GM12878 (cell line): ENCODE measurements at regions not wholly inside any gene's neighbourhood (a gene's known extent, or its start where the extent isn't known, plus 50 kb on each side); places are given as distances from the start of the nearest gene placed in this dataset.

ENCODE experiments used
- ATAC-seq: fragments of 200-7000 bp; cut with Tn5 transposase; 3 replicates; pipeline ENCODE4 v1.9.1; 2020; ENCODE audit warnings: mild to moderate bottlenecking, moderate library complexity
- BruUV-seq: library from RNA; stranded (reverse); fragments of 400-500 nt; replicated peaks from 2 replicates; lab custom pipeline; 2021; lab: Mats Ljungman, UMichigan
- CTCF ChIA-PET: fragments of 300-600 bp; sonication (Branson Sonifier 250); formaldehyde crosslinking; extraction: SDS; loops from one replicate; lab custom pipeline; 2021; ENCODE audit warnings: inconsistent platforms; lab: Yijun Ruan, JAX
- POLR2A ChIA-PET: fragments of 350-600 bp; formaldehyde crosslinking; extraction: SDS; loops from one replicate; lab custom pipeline; 2021; ENCODE audit warnings: inconsistent platforms; lab: Charles Lee
- RAD21 ChIA-PET: fragments of 300-600 bp; sonication (Branson Sonifier 250); formaldehyde crosslinking; loops from one replicate; lab custom pipeline; 2023; ENCODE audit warnings: antibody characterized with exemption; ENCODE audit not compliant: unreplicated experiment; lab: Charles Lee
- SMC1A ChIA-PET: fragments of 300-600 bp; sonication (Branson Sonifier 250); formaldehyde crosslinking; loops from one replicate; lab custom pipeline; 2023; ENCODE audit not compliant: unreplicated experiment, uncharacterized antibody; lab: Charles Lee
- DNase-seq: peaks from one replicate; pipeline ENCODE4 v3.0.0-alpha.2; 2011; ENCODE audit warnings: low read depth, low spot score
- FAIRE-seq: peaks from 3 replicates; lab custom pipeline; 2011; peaks lifted over from hg19 to GRCh38; lab: Jason Lieb, UNC
- H2AFZ ChIP-seq: 2 replicates; pipeline ENCODE4 v1.6.0; 2011; ENCODE audit warnings: low read depth, low read length, control low read depth; ENCODE audit not compliant: control insufficient read depth
- H3K27ac ChIP-seq: 2 replicates; pipeline ENCODE4 v1.5.1; 2011; ENCODE audit warnings: control low read depth; ENCODE audit not compliant: control insufficient read depth, insufficient read depth
- H3K27me3 ChIP-seq, 2 experiments: replicated peaks in 1 of 2; 2 replicates each; pipeline versions ENCODE4 v1.6.0 to v1.6.1; 2011; ENCODE audit warnings: low read length in 1 of 2; ENCODE audit not compliant: control insufficient read depth in 2 of 2, insufficient read depth in 2 of 2
- H3K36me3 ChIP-seq, 2 experiments: 2 replicates each; pipeline ENCODE4 v1.5.1; 2011; ENCODE audit warnings: low read length in 1 of 2; ENCODE audit not compliant: control insufficient read depth in 2 of 2, insufficient read depth in 2 of 2
- H3K4me1 ChIP-seq: 2 replicates; pipeline ENCODE4 v1.6.1; 2011; ENCODE audit warnings: mild to moderate bottlenecking, low read length, moderate library complexity, mixed read lengths; ENCODE audit not compliant: control insufficient read depth, insufficient read depth
- H3K4me2 ChIP-seq: 2 replicates; pipeline ENCODE4 v1.6.0; 2011; ENCODE audit warnings: control low read depth; ENCODE audit not compliant: control insufficient read depth, insufficient read depth
- H3K4me3 ChIP-seq: fragments of 200-600 bp; sonication (generic); 2 replicates; pipeline ENCODE4 v1.5.1; 2016
- H3K79me2 ChIP-seq: 2 replicates; pipeline ENCODE4 v1.6.0; 2011; ENCODE audit warnings: low read length; ENCODE audit not compliant: control insufficient read depth, insufficient read depth
- H3K9ac ChIP-seq: 2 replicates; pipeline ENCODE4 v1.8.0; 2011; ENCODE audit warnings: low read length, control low read depth, mixed read lengths; ENCODE audit not compliant: control insufficient read depth, insufficient read depth
- H3K9me3 ChIP-seq: replicated peaks from 3 replicates; pipeline ENCODE4 v1.5.1; 2011; ENCODE audit warnings: mild to moderate bottlenecking, low read length; ENCODE audit not compliant: control insufficient read depth, insufficient read depth
- H4K20me1 ChIP-seq: 2 replicates; pipeline ENCODE4 v1.6.0; 2011; ENCODE audit not compliant: control insufficient read depth, insufficient read depth
- BHLHE40 ChIP-seq, 2 experiments: fragments of 450-650 bp in 1 of 2; IDR thresholded peaks; 2 replicates each; pipeline ENCODE4 v1.6.1; 2011 to 2017; ENCODE audit warnings: low read depth in 2 of 2, borderline replicate concordance in 1 of 2, improper control_type of control experiment in 1 of 2, low read length in 1 of 2, mild to moderate bottlenecking in 1 of 2
- CUX1 ChIP-seq: IDR thresholded peaks from 2 replicates; pipeline ENCODE4 v1.6.1; 2012; ENCODE audit warnings: improper control_type of control experiment, low read depth, low read length; ENCODE audit not compliant: insufficient replicate concordance
- DPF2 ChIP-seq: fragments of 450-650 bp; IDR thresholded peaks from 2 replicates; pipeline ENCODE4 v1.6.1; 2017; ENCODE audit warnings: mild to moderate bottlenecking
- MTA3 ChIP-seq: IDR thresholded peaks from 2 replicates; pipeline ENCODE4 v1.6.1; 2012; ENCODE audit warnings: low read length, inconsistent platforms, borderline replicate concordance
- SPI1 ChIP-seq: IDR thresholded peaks from 2 replicates; pipeline ENCODE4 v1.6.1; 2011; ENCODE audit warnings: low read depth, mild to moderate bottlenecking, low read length, moderate library complexity, borderline replicate concordance; ENCODE audit not compliant: insufficient read depth
- TBL1XR1 ChIP-seq: IDR thresholded peaks from 2 replicates; pipeline ENCODE4 v1.6.1; 2012; ENCODE audit warnings: low read depth, low read length, improper control_type of control experiment
- ZNF384 ChIP-seq: IDR thresholded peaks from 2 replicates; pipeline ENCODE4 v1.6.1; 2012; ENCODE audit warnings: low read depth, mild to moderate bottlenecking, low read length, improper control_type of control experiment, borderline replicate concordance
- WGBS: methylation state at CpG from one replicate; pipeline ENCODE4 v1.1.6; 2016; ENCODE audit warnings: low lambda C conversion rate; ENCODE audit not compliant: insufficient replicate concordance, insufficient coverage; ENCODE audit errors: missing lambda C conversion rate; 5-methylcytosine and 5-hydroxymethylcytosine counted together
- in situ Hi-C: fragments of 300-500 bp; cut with MboI; formaldehyde crosslinking; loops from 9 replicates; pipeline ENCODE4 v1.14.3; 2018; ENCODE audit warnings: mixed read lengths
- intact Hi-C: fragments of 100-400 bp; cut with micrococcal nuclease; formaldehyde crosslinking; loops from one replicate; pipeline ENCODE4 v1.14.2; 2022; ENCODE audit not compliant: unreplicated experiment
- TF ChIP-seq, protein P1 (sequence below): fragments of 450-650 bp; formaldehyde crosslinking; IDR thresholded peaks from 2 replicates; pipeline ENCODE4 v1.4.0; 2022; ENCODE audit warnings: mild to moderate bottlenecking, moderate library complexity
- TF ChIP-seq, protein P2 (sequence below): fragments of 450-650 bp; IDR thresholded peaks from 2 replicates; pipeline ENCODE4 v1.6.1; 2017; ENCODE audit warnings: antibody characterized with exemption, mild to moderate bottlenecking, moderate library complexity
- TF ChIP-seq, protein P3 (sequence below): fragments of 450-650 bp; IDR thresholded peaks from 2 replicates; pipeline ENCODE4 v1.6.1; 2016; ENCODE audit warnings: mild to moderate bottlenecking

GRCh38 chr13:106405731-106406130 is 129.7 kb downstream of the EFNB2 start (continued):
- TF ChIP-seq, protein P1, sequence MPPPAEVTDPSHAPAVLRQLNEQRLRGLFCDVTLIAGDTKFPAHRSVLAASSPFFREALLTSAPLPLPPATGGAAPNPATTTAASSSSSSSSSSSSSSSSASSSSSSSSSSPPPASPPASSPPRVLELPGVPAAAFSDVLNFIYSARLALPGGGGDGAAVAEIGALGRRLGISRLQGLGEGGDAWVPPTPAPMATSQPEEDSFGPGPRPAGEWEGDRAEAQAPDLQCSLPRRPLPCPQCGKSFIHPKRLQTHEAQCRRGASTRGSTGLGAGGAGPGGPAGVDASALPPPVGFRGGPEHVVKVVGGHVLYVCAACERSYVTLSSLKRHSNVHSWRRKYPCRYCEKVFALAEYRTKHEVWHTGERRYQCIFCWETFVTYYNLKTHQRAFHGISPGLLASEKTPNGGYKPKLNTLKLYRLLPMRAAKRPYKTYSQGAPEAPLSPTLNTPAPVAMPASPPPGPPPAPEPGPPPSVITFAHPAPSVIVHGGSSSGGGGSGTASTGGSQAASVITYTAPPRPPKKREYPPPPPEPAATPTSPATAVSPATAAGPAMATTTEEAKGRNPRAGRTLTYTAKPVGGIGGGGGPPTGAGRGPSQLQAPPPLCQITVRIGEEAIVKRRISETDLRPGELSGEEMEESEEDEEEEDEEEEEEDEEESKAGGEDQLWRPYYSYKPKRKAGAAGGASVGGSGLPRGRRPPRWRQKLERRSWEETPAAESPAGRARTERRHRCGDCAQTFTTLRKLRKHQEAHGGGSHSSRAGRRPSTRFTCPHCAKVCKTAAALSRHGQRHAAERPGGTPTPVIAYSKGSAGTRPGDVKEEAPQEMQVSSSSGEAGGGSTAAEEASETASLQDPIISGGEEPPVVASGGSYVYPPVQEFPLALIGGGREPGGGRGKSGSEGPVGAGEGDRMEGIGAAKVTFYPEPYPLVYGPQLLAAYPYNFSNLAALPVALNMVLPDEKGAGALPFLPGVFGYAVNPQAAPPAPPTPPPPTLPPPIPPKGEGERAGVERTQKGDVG (CRISPR knock-in tag), result no peak
- TF ChIP-seq ZNF384 (no peak), SPI1 (no peak), MTA3 (no peak), TBL1XR1 (no peak), DPF2 (no peak)
- TF ChIP-seq, protein P2, sequence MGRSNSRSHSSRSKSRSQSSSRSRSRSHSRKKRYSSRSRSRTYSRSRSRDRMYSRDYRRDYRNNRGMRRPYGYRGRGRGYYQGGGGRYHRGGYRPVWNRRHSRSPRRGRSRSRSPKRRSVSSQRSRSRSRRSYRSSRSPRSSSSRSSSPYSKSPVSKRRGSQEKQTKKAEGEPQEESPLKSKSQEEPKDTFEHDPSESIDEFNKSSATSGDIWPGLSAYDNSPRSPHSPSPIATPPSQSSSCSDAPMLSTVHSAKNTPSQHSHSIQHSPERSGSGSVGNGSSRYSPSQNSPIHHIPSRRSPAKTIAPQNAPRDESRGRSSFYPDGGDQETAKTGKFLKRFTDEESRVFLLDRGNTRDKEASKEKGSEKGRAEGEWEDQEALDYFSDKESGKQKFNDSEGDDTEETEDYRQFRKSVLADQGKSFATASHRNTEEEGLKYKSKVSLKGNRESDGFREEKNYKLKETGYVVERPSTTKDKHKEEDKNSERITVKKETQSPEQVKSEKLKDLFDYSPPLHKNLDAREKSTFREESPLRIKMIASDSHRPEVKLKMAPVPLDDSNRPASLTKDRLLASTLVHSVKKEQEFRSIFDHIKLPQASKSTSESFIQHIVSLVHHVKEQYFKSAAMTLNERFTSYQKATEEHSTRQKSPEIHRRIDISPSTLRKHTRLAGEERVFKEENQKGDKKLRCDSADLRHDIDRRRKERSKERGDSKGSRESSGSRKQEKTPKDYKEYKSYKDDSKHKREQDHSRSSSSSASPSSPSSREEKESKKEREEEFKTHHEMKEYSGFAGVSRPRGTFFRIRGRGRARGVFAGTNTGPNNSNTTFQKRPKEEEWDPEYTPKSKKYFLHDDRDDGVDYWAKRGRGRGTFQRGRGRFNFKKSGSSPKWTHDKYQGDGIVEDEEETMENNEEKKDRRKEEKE, result no peak

- no TSS peak for BruUV-seq
- no peak for DNase-seq
- ChIA-PET SMC1A (interaction anchor here (1.0 kb wide), 1 partner anchor 118 kb away, joined by 3 read pairs; no protein-coding TSS in a partner anchor), CTCF (no interaction called here), POLR2A (no interaction called here), RAD21 (no interaction called here)
- ATAC-seq, result no peak
- 53% methylated on average over 4 of the region's 4 CpGs for WGBS
- no peak overlapping the region for H3K4me3 ChIP-seq
- FAIRE-seq, result no peak
- no peaks in the 10 kb centered on the region for H3K4me1 ChIP-seq
- no peaks in the 10 kb centered on the region for H3K27me3 ChIP-seq
- in situ Hi-C loops, result no loop called here
- no peak overlapping the region for H3K9ac ChIP-seq
- H3K4me2 ChIP-seq, result no peak overlapping the region
- intact Hi-C loops, result no loop called here
- H3K36me3 ChIP-seq, result no peaks in the 10 kb centered on the region
- no peak overlapping the region for H2AFZ ChIP-seq
- H3K27ac ChIP-seq, result no peak overlapping the region
- H4K20me1 ChIP-seq, result no peaks in the 10 kb centered on the region
- no peaks in the 10 kb centered on the region for H3K79me2 ChIP-seq
- no peaks in the 10 kb centered on the region for H3K9me3 ChIP-seq
- TF ChIP-seq, protein P3, sequence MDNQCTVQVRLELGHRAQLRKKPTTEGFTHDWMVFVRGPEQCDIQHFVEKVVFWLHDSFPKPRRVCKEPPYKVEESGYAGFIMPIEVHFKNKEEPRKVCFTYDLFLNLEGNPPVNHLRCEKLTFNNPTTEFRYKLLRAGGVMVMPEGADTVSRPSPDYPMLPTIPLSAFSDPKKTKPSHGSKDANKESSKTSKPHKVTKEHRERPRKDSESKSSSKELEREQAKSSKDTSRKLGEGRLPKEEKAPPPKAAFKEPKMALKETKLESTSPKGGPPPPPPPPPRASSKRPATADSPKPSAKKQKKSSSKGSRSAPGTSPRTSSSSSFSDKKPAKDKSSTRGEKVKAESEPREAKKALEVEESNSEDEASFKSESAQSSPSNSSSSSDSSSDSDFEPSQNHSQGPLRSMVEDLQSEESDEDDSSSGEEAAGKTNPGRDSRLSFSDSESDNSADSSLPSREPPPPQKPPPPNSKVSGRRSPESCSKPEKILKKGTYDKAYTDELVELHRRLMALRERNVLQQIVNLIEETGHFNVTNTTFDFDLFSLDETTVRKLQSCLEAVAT, result no peak
- TF ChIP-seq CUX1 (no peak), BHLHE40 (IDR thresholded peaks at IDR 0.05; ENCODE audit: borderline replicate concordance in 1 of 2, low read depth in 2 of 2, low read length in 1 of 2) (no peak)
Observed at GRCh38 chr13:106403280-106403679, 132.2 kb downstream of the EFNB2 start.
